HCT116 (cell line): ENCODE measurements at regions not wholly inside any gene's neighbourhood (a gene's known extent, or its start where the extent isn't known, plus 50 kb on each side); places are given as distances from the start of the nearest gene placed in this dataset.

Experiments
- ATAC-seq: fragments of 200-7000 bp; cut with Tn5 transposase; 2 replicates; pipeline ENCODE4 v1.9.1; 2020; ENCODE audit warnings: mild to moderate bottlenecking, moderate library complexity
- BruUV-seq: library from RNA; stranded (reverse); fragments of 400-500 nt; replicated peaks from 2 replicates; lab custom pipeline; 2021; lab: Mats Ljungman, UMichigan
- CTCF ChIA-PET: fragments of 300-600 bp; sonication (Branson Sonifier 250); formaldehyde crosslinking; loops from one replicate; lab custom pipeline; 2021; ENCODE audit warnings: antibody characterized with exemption; lab: Charles Lee
- POLR2A ChIA-PET: fragments of 300-600, 350-600 bp; sonication (Branson Sonifier 250); formaldehyde crosslinking; loops from one replicate; lab custom pipeline; 2021; ENCODE audit warnings: antibody characterized with exemption; lab: Charles Lee
- RAD21 ChIA-PET, 2 experiments: fragments of 300-600 bp; sonication (Branson Sonifier 250); formaldehyde crosslinking; loops; one replicate each; lab custom pipeline; 2023; ENCODE audit warnings: low total read pairs in 2 of 2; ENCODE audit not compliant: uncharacterized antibody in 2 of 2, unreplicated experiment in 2 of 2, low non-redundant PET in 1 of 2; lab: Charles Lee
- DNase-seq: peaks from one replicate; pipeline ENCODE4 v3.0.0-alpha.2; 2010; ENCODE audit warnings: low read depth, low spot score
- H2AFZ ChIP-seq: fragments of 200-600 bp; shearing (Covaris generic), sonication (generic); 2 replicates; pipeline ENCODE4 v1.6.1; 2017; ENCODE audit warnings: low read depth, mixed run types, mixed read lengths, antibody characterized with exemption, low read length; ENCODE audit not compliant: poor library complexity, severe bottlenecking
- H3K27ac ChIP-seq: 2 replicates; pipeline ENCODE4 v1.5.1; 2012; ENCODE audit warnings: low read depth, low read length
- H3K27me3 ChIP-seq: fragments of 200-600 bp; sonication (generic); 2 replicates; pipeline ENCODE4 v1.6.1; 2016; ENCODE audit warnings: mixed run types, low read length, mixed read lengths; ENCODE audit not compliant: insufficient read depth
- H3K36me3 ChIP-seq, 2 experiments: fragments of 200-500 bp in 1 of 2; fragments of 200-600 bp in 1 of 2; sonication (Bioruptor generic) in 1 of 2; sonication (generic) in 1 of 2; 2 replicates each; pipeline versions ENCODE4 v1.5.1 to v1.6.1; 2014 to 2016; ENCODE audit warnings: low read length in 2 of 2, inconsistent platforms in 1 of 2, mixed read lengths in 1 of 2, mixed run types in 1 of 2; ENCODE audit not compliant: insufficient read depth in 2 of 2, control insufficient read depth in 1 of 2
- H3K4me1 ChIP-seq, 2 experiments: fragments of 200-600 bp in 1 of 2; sonication (generic) in 1 of 2; 2 replicates each; pipeline versions ENCODE4 v1.5.1 to v1.6.1; 2012 to 2017; ENCODE audit warnings: low read length in 2 of 2, inconsistent platforms in 1 of 2, mild to moderate bottlenecking in 1 of 2, mixed read lengths in 1 of 2, mixed run types in 1 of 2, moderate library complexity in 1 of 2; ENCODE audit not compliant: insufficient read depth in 2 of 2, control insufficient read depth in 1 of 2
- H3K4me2 ChIP-seq: fragments of 200-600 bp; sonication (generic); 2 replicates; pipeline ENCODE4 v1.6.1; 2017; ENCODE audit warnings: mixed run types, low read length, mixed read lengths
- H3K4me3 ChIP-seq, 2 experiments: fragments of 200-600 bp in 1 of 2; sonication (generic) in 1 of 2; replicated peaks in 1 of 2; 2 replicates each; pipeline ENCODE4 v1.5.1; 2011 to 2016; ENCODE audit warnings: low read length in 2 of 2, control low read depth in 1 of 2, low read depth in 1 of 2, mild to moderate bottlenecking in 1 of 2, mixed read lengths in 1 of 2, mixed run types in 1 of 2
- H3K79me2 ChIP-seq: fragments of 200-600 bp; sonication (generic); 2 replicates; pipeline ENCODE4 v1.6.1; 2017; ENCODE audit warnings: mild to moderate bottlenecking, mixed run types, low read length, moderate library complexity, mixed read lengths; ENCODE audit not compliant: insufficient read depth
- H3K9ac ChIP-seq: fragments of 200-600 bp; sonication (generic); 2 replicates; pipeline ENCODE4 v1.6.1; 2016; ENCODE audit warnings: low read length, mixed read lengths
- H3K9me2 ChIP-seq: fragments of 200-600 bp; sonication (generic), shearing (Covaris generic); 2 replicates; pipeline ENCODE4 v1.6.1; 2017; ENCODE audit warnings: mixed run types, mild to moderate bottlenecking, moderate library complexity; ENCODE audit not compliant: insufficient read depth
- H3K9me3 ChIP-seq, 2 experiments: fragments of 200-500 bp in 1 of 2; fragments of 200-600 bp in 1 of 2; sonication (Bioruptor generic) in 1 of 2; sonication (generic) in 1 of 2; 2 replicates each; pipeline ENCODE4 v1.6.1; 2014 to 2017; ENCODE audit warnings: low read length in 2 of 2, mixed read lengths in 2 of 2, inconsistent platforms in 1 of 2, low read depth in 1 of 2, mild to moderate bottlenecking in 1 of 2, mixed run types in 1 of 2, moderate library complexity in 1 of 2; ENCODE audit not compliant: control insufficient read depth in 1 of 2, insufficient read depth in 1 of 2
- H4K20me1 ChIP-seq: fragments of 200-600 bp; sonication (generic), shearing (Covaris generic); 2 replicates; pipeline ENCODE4 v1.6.1; 2017; ENCODE audit warnings: mixed run types, mild to moderate bottlenecking, moderate library complexity; ENCODE audit not compliant: insufficient read depth
- CBX3 ChIP-seq: IDR thresholded peaks from 2 replicates; pipeline ENCODE4 v1.6.1; 2012; ENCODE audit warnings: low read depth
- ELF1 ChIP-seq: IDR thresholded peaks from 2 replicates; pipeline ENCODE4 v1.6.1; 2012; ENCODE audit warnings: low read depth, borderline replicate concordance
- EZH2 ChIP-seq: fragments of 200-600 bp; sonication (generic); IDR thresholded peaks from 2 replicates; pipeline ENCODE4 v1.6.1; 2017; ENCODE audit warnings: antibody characterized with exemption, mixed run types
- FOSL1 ChIP-seq: IDR thresholded peaks from 2 replicates; pipeline ENCODE4 v1.6.1; 2012; ENCODE audit warnings: low read depth
- JUND ChIP-seq: IDR thresholded peaks from 2 replicates; pipeline ENCODE4 v1.6.1; 2012
- POLR2A ChIP-seq: IDR thresholded peaks from 2 replicates; pipeline ENCODE4 v1.7.0; 2011; ENCODE audit warnings: borderline replicate concordance; ENCODE audit not compliant: insufficient read depth, insufficient read length; ENCODE audit errors: extremely low read depth
- POLR2AphosphoS5 ChIP-seq: IDR thresholded peaks from 2 replicates; pipeline ENCODE4 v1.6.1; 2011; ENCODE audit warnings: mild to moderate bottlenecking, low read depth, low read length, moderate library complexity
- RAD21 ChIP-seq: IDR thresholded peaks from 2 replicates; pipeline ENCODE4 v1.6.1; 2012; ENCODE audit warnings: low read depth, mild to moderate bottlenecking
- SIN3A ChIP-seq: IDR thresholded peaks from 2 replicates; pipeline ENCODE4 v1.6.1; 2012; ENCODE audit warnings: low read depth
- SRF ChIP-seq: IDR thresholded peaks from 2 replicates; pipeline ENCODE4 v1.6.1; 2012; ENCODE audit warnings: low read depth
- TCF7L2 ChIP-seq: IDR thresholded peaks from 2 replicates; pipeline ENCODE4 v1.7.0; 2011; ENCODE audit warnings: borderline replicate concordance, inconsistent platforms; ENCODE audit not compliant: insufficient read depth, insufficient read length; ENCODE audit errors: extremely low read depth
- YY1 ChIP-seq: IDR thresholded peaks from 2 replicates; pipeline ENCODE4 v1.6.1; 2011; ENCODE audit warnings: low read length, low read depth, moderate library complexity, mild to moderate bottlenecking; ENCODE audit not compliant: insufficient replicate concordance; ENCODE audit errors: extremely low read depth
- ZBTB33 ChIP-seq: IDR thresholded peaks from 2 replicates; pipeline ENCODE4 v1.6.1; 2011; ENCODE audit warnings: mild to moderate bottlenecking, low read length, moderate library complexity; ENCODE audit not compliant: insufficient replicate concordance; ENCODE audit errors: extremely low read depth
- ZNF274 ChIP-seq: fragments of 200-500 bp; sonication (Bioruptor generic); IDR thresholded peaks from 2 replicates; pipeline ENCODE4 v1.6.1; 2014; ENCODE audit warnings: mild to moderate bottlenecking, low read depth, low read length, inconsistent platforms
- intact Hi-C: fragments of 100-400 bp; cut with micrococcal nuclease; formaldehyde crosslinking; loops from 2 replicates; pipeline ENCODE4 v1.10.0; 2022
- TF ChIP-seq, protein P1 (sequence below): IDR thresholded peaks from 2 replicates; pipeline ENCODE4 v1.6.1; 2012
- TF ChIP-seq, protein P2 (sequence below): IDR thresholded peaks from 2 replicates; pipeline ENCODE4 v1.6.1; 2012

DNA sequence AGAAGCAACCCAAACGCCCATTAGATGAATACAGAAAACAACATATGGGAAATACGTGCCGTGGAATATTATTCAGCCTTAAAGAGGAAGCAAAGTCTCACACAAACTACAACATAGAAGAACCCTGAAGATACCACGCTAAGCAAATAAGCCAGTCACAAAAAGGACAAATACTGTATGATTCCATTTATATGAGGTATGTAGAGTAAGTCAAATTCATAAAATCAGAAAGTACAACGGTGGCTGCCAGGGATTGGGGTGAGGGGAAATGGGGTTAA, 54.2 kb downstream of the SIPA1L2 start:
- Histone ChIP-seq H4K20me1 (no peaks in the 10 kb centered on the region), H3K4me3 (no peak overlapping the region), H3K9me3 (no peaks in the 10 kb centered on the region), H3K4me1 (peaks cover 0 to 12% of the 10 kb centered on the region in 2 experiments; a peak in 3 of 4 replicates), H2AFZ (no peak overlapping the region), H3K9me2 (no peaks in the 10 kb centered on the region), H3K4me2 (no peak overlapping the region), H3K79me2 (no peaks in the 10 kb centered on the region), H3K36me3 (no peaks in the 10 kb centered on the region), H3K27ac (no peak overlapping the region), H3K9ac (no peak overlapping the region), H3K27me3 (no peaks in the 10 kb centered on the region)
- DNase-seq (no peak), ATAC-seq (no peak)
- intact Hi-C loops, result no loop called here
- no TSS peak for BruUV-seq
- RAD21 ChIA-PET, result no interaction called here
- POLR2A ChIA-PET, result no interaction called here
- CTCF ChIA-PET, result no interaction called here
- no peak for TF ChIP-seq RAD21

- no peak for ATAC-seq
- H2AFZ ChIP-seq, result no peak overlapping the region
- H3K79me2 ChIP-seq, result no peaks in the 10 kb centered on the region
- H3K4me2 ChIP-seq, result no peak overlapping the region
- CTCF ChIA-PET, result no interaction called here
- no peaks in the 10 kb centered on the region for H3K9me2 ChIP-seq
- intact Hi-C loops, result no loop called here
- H3K27ac ChIP-seq, result no peak overlapping the region
- H3K9me3 ChIP-seq, result no peaks in the 10 kb centered on the region
- no TSS peak for BruUV-seq
- TF ChIP-seq, protein P1, sequence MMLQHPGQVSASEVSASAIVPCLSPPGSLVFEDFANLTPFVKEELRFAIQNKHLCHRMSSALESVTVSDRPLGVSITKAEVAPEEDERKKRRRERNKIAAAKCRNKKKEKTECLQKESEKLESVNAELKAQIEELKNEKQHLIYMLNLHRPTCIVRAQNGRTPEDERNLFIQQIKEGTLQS, result no peak
- TF ChIP-seq FOSL1, result no peak
- TF ChIP-seq ZBTB33, result no peak
- no peak for TF ChIP-seq POLR2AphosphoS5
- TF ChIP-seq EZH2, result no peak
- no peak for TF ChIP-seq SRF
- no peak for TF ChIP-seq CBX3
- TF ChIP-seq ZNF274, result no peak
- TF ChIP-seq SIN3A, result no peak
- TF ChIP-seq POLR2A, result no peak
- no peak for TF ChIP-seq TCF7L2
- TF ChIP-seq JUND, result no peak
- TF ChIP-seq, protein P2, sequence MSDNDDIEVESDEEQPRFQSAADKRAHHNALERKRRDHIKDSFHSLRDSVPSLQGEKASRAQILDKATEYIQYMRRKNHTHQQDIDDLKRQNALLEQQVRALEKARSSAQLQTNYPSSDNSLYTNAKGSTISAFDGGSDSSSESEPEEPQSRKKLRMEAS, result no peak
- no peak for TF ChIP-seq ELF1
- no peak for TF ChIP-seq YY1
- no peak for TF ChIP-seq RAD21
- TF ChIP-seq, all 23 proteins: peak for 0
- DNase-seq, result no peak
- H3K27me3 ChIP-seq, result no peaks in the 10 kb centered on the region
- no peaks in the 10 kb centered on the region for H3K36me3 ChIP-seq
- H3K4me3 ChIP-seq, result no peak overlapping the region
- ChIA-PET POLR2A (no interaction called here), RAD21 (no interaction called here)
- peaks cover 0 to 12% of the 10 kb centered on the region in 2 experiments; a peak in 3 of 4 replicates for H3K4me1 ChIP-seq
- no peak overlapping the region for H3K9ac ChIP-seq
- no peaks in the 10 kb centered on the region for H4K20me1 ChIP-seq
These were observed 54.8 kb downstream of the SIPA1L2 start for GRCh38 chr1:232574889-232575762.
